GM12865 (cell line): ENCODE measurements at regions not wholly inside any gene's neighbourhood (a gene's known extent, or its start where the extent isn't known, plus 50 kb on each side); places are given as distances from the start of the nearest gene placed in this dataset.
A peak's percentile ranks its signal among the peaks of the same experiment; 100 is the strongest.

Source experiments
- DNase-seq: peaks from one replicate; pipeline ENCODE4 v3.0.0; 2010; ENCODE audit warnings: low read depth
- H3K4me3 ChIP-seq: 2 replicates; pipeline ENCODE4 v1.5.1; 2011; ENCODE audit warnings: mild to moderate bottlenecking, low read depth, low read length, control low read depth
- CTCF ChIP-seq: IDR thresholded peaks from 2 replicates; pipeline ENCODE4 v1.5.1; 2011; ENCODE audit warnings: low read length, control low read depth, low read depth, inconsistent platforms; ENCODE audit not compliant: insufficient read depth; ENCODE audit errors: missing control alignments

- TF ChIP-seq CTCF = no peak
- H3K4me3 ChIP-seq = no peak overlapping the region
- DNase-seq = no peak
Measured at GRCh38 chr1:59079434-59080140, 217.3 kb upstream of the FGGY start.

- DNase-seq = no peak
- no peak for TF ChIP-seq CTCF
- H3K4me3 ChIP-seq = no peak overlapping the region
Measured at GRCh38 chr1:59081181-59081580, 215.7 kb upstream of the FGGY start.

GRCh38 chr1:59081795-59082194 is 215.1 kb upstream of the FGGY start:
- H3K4me3 ChIP-seq = no peak overlapping the region
- TF ChIP-seq CTCF = no peak
- DNase-seq = no peak

- DNase-seq = peak; percentile 5
- H3K4me3 ChIP-seq = no peak overlapping the region
- TF ChIP-seq CTCF = no peak
Measured at GRCh38 chr1:59083946-59084865, 212.7 kb upstream of the FGGY start.

GRCh38 chr1:59085101-59085500 is 211.8 kb upstream of the FGGY start:
- DNase-seq = no peak
- no peak for TF ChIP-seq CTCF
- H3K4me3 ChIP-seq = no peak overlapping the region

- DNase-seq = no peak
- no peak overlapping the region for H3K4me3 ChIP-seq
- no peak for TF ChIP-seq CTCF
Measured at GRCh38 chr1:59089036-59089798, 207.7 kb upstream of the FGGY start.
